Liver (tissue), 8 donors: ENCODE measurements at regions not wholly inside any gene's neighbourhood (a gene's known extent, or its start where the extent isn't known, plus 50 kb on each side); places are given as distances from the start of the nearest gene placed in this dataset.
"Not testable (repeated sequence)": the region's sequence is repeated elsewhere in the genome, so short reads cannot be mapped to it uniquely, and the experiment has no call there.

Experiments used
- DNase-seq: peaks from one replicate; pipeline ENCODE4 v3.0.0-alpha.2; 2017; ENCODE audit warnings: low spot score
- H3K27ac ChIP-seq, 2 donors: one replicate each; pipeline ENCODE4 v1.7.0; 2013; ENCODE audit warnings: inconsistent platforms in 2 of 2, low read length in 2 of 2, control low read depth in 1 of 2, low read depth in 1 of 2, mild to moderate bottlenecking in 1 of 2
- H3K27me3 ChIP-seq, 4 donors: one replicate each; pipeline versions ENCODE4 v1.6.1 to v1.7.0; 2013; ENCODE audit warnings: low read length in 3 of 4, inconsistent platforms in 1 of 4, mild to moderate bottlenecking in 1 of 4, moderate library complexity in 1 of 4; ENCODE audit not compliant: control insufficient read depth in 4 of 4, insufficient read depth in 4 of 4
- H3K36me3 ChIP-seq, 4 donors: one replicate each; pipeline versions ENCODE4 v1.6.1 to v1.7.0; 2013; ENCODE audit warnings: low read length in 3 of 4, mild to moderate bottlenecking in 3 of 4, low read depth in 1 of 4, moderate library complexity in 1 of 4; ENCODE audit not compliant: control insufficient read depth in 4 of 4, insufficient read depth in 3 of 4
- H3K4me1 ChIP-seq, 4 donors: one replicate each; pipeline versions ENCODE4 v1.6.1 to v1.7.0; 2013; ENCODE audit warnings: low read length in 3 of 4, mild to moderate bottlenecking in 3 of 4, moderate library complexity in 1 of 4; ENCODE audit not compliant: control insufficient read depth in 4 of 4, insufficient read depth in 4 of 4
- H3K4me3 ChIP-seq, 3 donors: one replicate each; pipeline versions ENCODE4 v1.6.1 to v1.7.0; 2013; ENCODE audit warnings: low read length in 3 of 3, control low read depth in 1 of 3, low read depth in 1 of 3, mild to moderate bottlenecking in 1 of 3
- H3K9ac ChIP-seq, 2 donors: one replicate each; pipeline ENCODE4 v1.7.0; 2013; ENCODE audit warnings: low read length in 2 of 2, mild to moderate bottlenecking in 2 of 2, moderate library complexity in 2 of 2, control low read depth in 1 of 2, low read depth in 1 of 2
- H3K9me3 ChIP-seq, 4 donors: one replicate each; pipeline versions ENCODE4 v1.6.1 to v1.7.0; 2013; ENCODE audit warnings: low read length in 3 of 4; ENCODE audit not compliant: control insufficient read depth in 4 of 4
- CTCF ChIP-seq: fragments of 150-350 bp; IDR thresholded peaks from 2 replicates; pipeline ENCODE4 v1.5.1; 2017; ENCODE audit warnings: improper control_type of control experiment, low read depth, low read length; ENCODE audit not compliant: missing input control
- EGR1 ChIP-seq, 2 donors: IDR thresholded peaks; 2 replicates each; pipeline ENCODE4 v1.6.1; 2016 to 2018; ENCODE audit warnings: antibody characterized with exemption in 2 of 2, low read depth in 2 of 2
- FOXA2 ChIP-seq: IDR thresholded peaks from 2 replicates; pipeline ENCODE4 v1.6.1; 2016; ENCODE audit warnings: antibody characterized with exemption
- GABPA ChIP-seq, 2 donors: IDR thresholded peaks in 1 of 2; conservative IDR thresholded peaks in 1 of 2; 2 replicates each; pipeline ENCODE4 v1.6.1; 2016; ENCODE audit warnings: antibody characterized with exemption in 2 of 2, mild to moderate bottlenecking in 1 of 2, moderate library complexity in 1 of 2
- HNF4A ChIP-seq, 2 donors: conservative IDR thresholded peaks; 2 replicates each; pipeline ENCODE4 v1.6.1; 2016; ENCODE audit warnings: antibody characterized with exemption in 2 of 2, mild to moderate bottlenecking in 2 of 2
- HNF4G ChIP-seq: IDR thresholded peaks from 2 replicates; pipeline ENCODE4 v1.6.1; 2016; ENCODE audit warnings: antibody characterized with exemption
- JUND ChIP-seq, 2 donors: IDR thresholded peaks; 2 replicates each; pipeline ENCODE4 v1.6.1; 2016; ENCODE audit warnings: antibody characterized with exemption in 2 of 2
- NR2F2 ChIP-seq: IDR thresholded peaks from 2 replicates; pipeline ENCODE4 v1.6.1; 2016; ENCODE audit warnings: antibody characterized with exemption
- RAD21 ChIP-seq, 2 donors: IDR thresholded peaks; 2 replicates each; pipeline ENCODE4 v1.6.1; 2016; ENCODE audit warnings: antibody characterized with exemption in 2 of 2, mild to moderate bottlenecking in 2 of 2
- REST ChIP-seq: IDR thresholded peaks from 2 replicates; pipeline ENCODE4 v1.6.1; 2016; ENCODE audit warnings: antibody characterized with exemption, mild to moderate bottlenecking
- RXRA ChIP-seq, 2 donors: IDR thresholded peaks; 2 replicates each; pipeline ENCODE4 v1.6.1; 2017 to 2018; ENCODE audit warnings: antibody characterized with exemption in 2 of 2, mild to moderate bottlenecking in 1 of 2
- SP1 ChIP-seq: IDR thresholded peaks from 2 replicates; pipeline ENCODE4 v1.6.1; 2018; ENCODE audit warnings: antibody characterized with exemption, mild to moderate bottlenecking
- TAF1 ChIP-seq: conservative IDR thresholded peaks from 2 replicates; pipeline ENCODE4 v1.6.1; 2016; ENCODE audit warnings: antibody characterized with exemption, mild to moderate bottlenecking
- YY1 ChIP-seq: IDR thresholded peaks from 2 replicates; pipeline ENCODE4 v1.6.1; 2016; ENCODE audit warnings: antibody characterized with exemption, mild to moderate bottlenecking
- ZBTB33 ChIP-seq: IDR thresholded peaks from 2 replicates; pipeline ENCODE4 v1.6.1; 2016; ENCODE audit warnings: antibody characterized with exemption
- WGBS: extraction: QIAGEN DNeasy Blood & Tissue Kit; methylation state at CpG from one replicate; pipeline ENCODE4 v1.1.7; 2013; 5-methylcytosine and 5-hydroxymethylcytosine counted together
- donor health status: healthy.
- donor health status: healthy.
- donor health status: healthy.
- donor health status: healthy.
- donor health status: healthy.

GRCh38 chr13:21913010-21913409 is 242.1 kb downstream of the FGF9 start:
- H3K4me3 ChIP-seq: no peak overlapping the region
- H3K9ac ChIP-seq: no peak overlapping the region
- TF ChIP-seq HNF4A (conservative IDR thresholded peaks at IDR 0.05) (no peak), RAD21 (IDR thresholded peaks at IDR 0.05) (peak in 1 of 2 donors; percentile 27)
- no peaks in the 10 kb centered on the region for H3K36me3 ChIP-seq
- DNase-seq: no peak
- H3K27ac ChIP-seq: no peak overlapping the region
- 63% methylated on average over 8 of the region's 8 CpGs for WGBS
- no peaks in the 10 kb centered on the region for H3K4me1 ChIP-seq
- no peaks in the 10 kb centered on the region for H3K27me3 ChIP-seq
- no peaks in the 10 kb centered on the region for H3K9me3 ChIP-seq

GRCh38 chr13:21917086-21918015 is 246.5 kb downstream of the FGF9 start:
- 80% methylated on average over 10 of the region's 10 CpGs for WGBS

GRCh38 chr13:21920802-21921201 is 249.9 kb downstream of the FGF9 start:
- 92% methylated on average over 31 of the region's 31 CpGs for WGBS
- DNase-seq, H3K27ac ChIP-seq: not testable (repeated sequence)

More at GRCh38 chr13:21917086-21918015, 246.5 kb downstream of the FGF9 start:
- Histone ChIP-seq H3K4me3 (no peak overlapping the region), H3K4me1 (no peaks in the 10 kb centered on the region), H3K9ac (no peak overlapping the region), H3K27me3 (no peaks in the 10 kb centered on the region), H3K9me3 (no peaks in the 10 kb centered on the region), H3K36me3 (no peaks in the 10 kb centered on the region), H3K27ac (no peak overlapping the region)
- TF ChIP-seq CTCF: no peak
- no peak for TF ChIP-seq TAF1
- no peak for TF ChIP-seq EGR1 (IDR thresholded peaks at IDR 0.05; ENCODE audit: low read depth in 2 of 2)
- no peak for TF ChIP-seq GABPA (IDR thresholded peaks at IDR 0.05 in 1 of 2, conservative IDR thresholded peaks at IDR 0.05 in 1 of 2)
- TF ChIP-seq HNF4G: no peak
- no peak for TF ChIP-seq JUND (IDR thresholded peaks at IDR 0.05)
- no peak for TF ChIP-seq FOXA2
- TF ChIP-seq HNF4A (conservative IDR thresholded peaks at IDR 0.05): no peak
- TF ChIP-seq ZBTB33: no peak
- TF ChIP-seq SP1: no peak
- TF ChIP-seq RXRA (IDR thresholded peaks at IDR 0.05): no peak
- TF ChIP-seq YY1: no peak
- TF ChIP-seq REST: no peak
- TF ChIP-seq NR2F2: no peak
- no peak for DNase-seq

More at GRCh38 chr13:21920802-21921201, 249.9 kb downstream of the FGF9 start:
- not testable (repeated sequence) for H3K9ac ChIP-seq, H3K9me3 ChIP-seq, H3K4me1 ChIP-seq, H3K27me3 ChIP-seq, H3K36me3 ChIP-seq, H3K4me3 ChIP-seq
